HCT116 (cell line): ENCODE measurements at regions not wholly inside any gene's neighbourhood (a gene's known extent, or its start where the extent isn't known, plus 50 kb on each side); places are given as distances from the start of the nearest gene placed in this dataset.

Experiments
- ATAC-seq: fragments of 200-7000 bp; cut with Tn5 transposase; 2 replicates; pipeline ENCODE4 v1.9.1; 2020; ENCODE audit warnings: mild to moderate bottlenecking, moderate library complexity
- BruUV-seq: library from RNA; stranded (reverse); fragments of 400-500 nt; replicated peaks from 2 replicates; lab custom pipeline; 2021; lab: Mats Ljungman, UMichigan
- CTCF ChIA-PET: fragments of 300-600 bp; sonication (Branson Sonifier 250); formaldehyde crosslinking; loops from one replicate; lab custom pipeline; 2021; ENCODE audit warnings: antibody characterized with exemption; lab: Charles Lee
- POLR2A ChIA-PET: fragments of 300-600, 350-600 bp; sonication (Branson Sonifier 250); formaldehyde crosslinking; loops from one replicate; lab custom pipeline; 2021; ENCODE audit warnings: antibody characterized with exemption; lab: Charles Lee
- RAD21 ChIA-PET, 2 experiments: fragments of 300-600 bp; sonication (Branson Sonifier 250); formaldehyde crosslinking; loops; one replicate each; lab custom pipeline; 2023; ENCODE audit warnings: low total read pairs in 2 of 2; ENCODE audit not compliant: uncharacterized antibody in 2 of 2, unreplicated experiment in 2 of 2, low non-redundant PET in 1 of 2; lab: Charles Lee
- DNase-seq: peaks from one replicate; pipeline ENCODE4 v3.0.0-alpha.2; 2010; ENCODE audit warnings: low read depth, low spot score
- H2AFZ ChIP-seq: fragments of 200-600 bp; shearing (Covaris generic), sonication (generic); 2 replicates; pipeline ENCODE4 v1.6.1; 2017; ENCODE audit warnings: low read depth, mixed run types, mixed read lengths, antibody characterized with exemption, low read length; ENCODE audit not compliant: poor library complexity, severe bottlenecking
- H3K27ac ChIP-seq: 2 replicates; pipeline ENCODE4 v1.5.1; 2012; ENCODE audit warnings: low read depth, low read length
- H3K27me3 ChIP-seq: fragments of 200-600 bp; sonication (generic); 2 replicates; pipeline ENCODE4 v1.6.1; 2016; ENCODE audit warnings: mixed run types, low read length, mixed read lengths; ENCODE audit not compliant: insufficient read depth
- H3K36me3 ChIP-seq, 2 experiments: fragments of 200-500 bp in 1 of 2; fragments of 200-600 bp in 1 of 2; sonication (Bioruptor generic) in 1 of 2; sonication (generic) in 1 of 2; 2 replicates each; pipeline versions ENCODE4 v1.5.1 to v1.6.1; 2014 to 2016; ENCODE audit warnings: low read length in 2 of 2, inconsistent platforms in 1 of 2, mixed read lengths in 1 of 2, mixed run types in 1 of 2; ENCODE audit not compliant: insufficient read depth in 2 of 2, control insufficient read depth in 1 of 2
- H3K4me1 ChIP-seq, 2 experiments: fragments of 200-600 bp in 1 of 2; sonication (generic) in 1 of 2; 2 replicates each; pipeline versions ENCODE4 v1.5.1 to v1.6.1; 2012 to 2017; ENCODE audit warnings: low read length in 2 of 2, inconsistent platforms in 1 of 2, mild to moderate bottlenecking in 1 of 2, mixed read lengths in 1 of 2, mixed run types in 1 of 2, moderate library complexity in 1 of 2; ENCODE audit not compliant: insufficient read depth in 2 of 2, control insufficient read depth in 1 of 2
- H3K4me2 ChIP-seq: fragments of 200-600 bp; sonication (generic); 2 replicates; pipeline ENCODE4 v1.6.1; 2017; ENCODE audit warnings: mixed run types, low read length, mixed read lengths
- H3K4me3 ChIP-seq, 2 experiments: fragments of 200-600 bp in 1 of 2; sonication (generic) in 1 of 2; replicated peaks in 1 of 2; 2 replicates each; pipeline ENCODE4 v1.5.1; 2011 to 2016; ENCODE audit warnings: low read length in 2 of 2, control low read depth in 1 of 2, low read depth in 1 of 2, mild to moderate bottlenecking in 1 of 2, mixed read lengths in 1 of 2, mixed run types in 1 of 2
- H3K79me2 ChIP-seq: fragments of 200-600 bp; sonication (generic); 2 replicates; pipeline ENCODE4 v1.6.1; 2017; ENCODE audit warnings: mild to moderate bottlenecking, mixed run types, low read length, moderate library complexity, mixed read lengths; ENCODE audit not compliant: insufficient read depth
- H3K9ac ChIP-seq: fragments of 200-600 bp; sonication (generic); 2 replicates; pipeline ENCODE4 v1.6.1; 2016; ENCODE audit warnings: low read length, mixed read lengths
- H3K9me2 ChIP-seq: fragments of 200-600 bp; sonication (generic), shearing (Covaris generic); 2 replicates; pipeline ENCODE4 v1.6.1; 2017; ENCODE audit warnings: mixed run types, mild to moderate bottlenecking, moderate library complexity; ENCODE audit not compliant: insufficient read depth
- H3K9me3 ChIP-seq, 2 experiments: fragments of 200-500 bp in 1 of 2; fragments of 200-600 bp in 1 of 2; sonication (Bioruptor generic) in 1 of 2; sonication (generic) in 1 of 2; 2 replicates each; pipeline ENCODE4 v1.6.1; 2014 to 2017; ENCODE audit warnings: low read length in 2 of 2, mixed read lengths in 2 of 2, inconsistent platforms in 1 of 2, low read depth in 1 of 2, mild to moderate bottlenecking in 1 of 2, mixed run types in 1 of 2, moderate library complexity in 1 of 2; ENCODE audit not compliant: control insufficient read depth in 1 of 2, insufficient read depth in 1 of 2
- H4K20me1 ChIP-seq: fragments of 200-600 bp; sonication (generic), shearing (Covaris generic); 2 replicates; pipeline ENCODE4 v1.6.1; 2017; ENCODE audit warnings: mixed run types, mild to moderate bottlenecking, moderate library complexity; ENCODE audit not compliant: insufficient read depth
- CEBPB ChIP-seq: IDR thresholded peaks from 2 replicates; pipeline ENCODE4 v1.6.1; 2012; ENCODE audit warnings: low read depth
- CTCF ChIP-seq, 3 experiments: fragments of 200-600 bp in 1 of 3; sonication (generic) in 1 of 3; IDR thresholded peaks in 2 of 3; conservative IDR thresholded peaks in 1 of 3; 2 replicates each; pipeline ENCODE4 v1.5.1; 2012 to 2017; ENCODE audit warnings: low read depth in 2 of 3, low read length in 2 of 3, antibody characterized with exemption in 1 of 3, borderline replicate concordance in 1 of 3, control low read depth in 1 of 3, mild to moderate bottlenecking in 1 of 3, mixed read lengths in 1 of 3, mixed run types in 1 of 3, moderate library complexity in 1 of 3; ENCODE audit not compliant: insufficient read depth in 1 of 3
- EZH2 ChIP-seq: fragments of 200-600 bp; sonication (generic); IDR thresholded peaks from 2 replicates; pipeline ENCODE4 v1.6.1; 2017; ENCODE audit warnings: antibody characterized with exemption, mixed run types
- FOSL1 ChIP-seq: IDR thresholded peaks from 2 replicates; pipeline ENCODE4 v1.6.1; 2012; ENCODE audit warnings: low read depth
- JUND ChIP-seq: IDR thresholded peaks from 2 replicates; pipeline ENCODE4 v1.6.1; 2012
- POLR2A ChIP-seq: IDR thresholded peaks from 2 replicates; pipeline ENCODE4 v1.7.0; 2011; ENCODE audit warnings: borderline replicate concordance; ENCODE audit not compliant: insufficient read depth, insufficient read length; ENCODE audit errors: extremely low read depth
- POLR2AphosphoS5 ChIP-seq: IDR thresholded peaks from 2 replicates; pipeline ENCODE4 v1.6.1; 2011; ENCODE audit warnings: mild to moderate bottlenecking, low read depth, low read length, moderate library complexity
- TCF7L2 ChIP-seq: IDR thresholded peaks from 2 replicates; pipeline ENCODE4 v1.7.0; 2011; ENCODE audit warnings: borderline replicate concordance, inconsistent platforms; ENCODE audit not compliant: insufficient read depth, insufficient read length; ENCODE audit errors: extremely low read depth
- YY1 ChIP-seq: IDR thresholded peaks from 2 replicates; pipeline ENCODE4 v1.6.1; 2011; ENCODE audit warnings: low read length, low read depth, moderate library complexity, mild to moderate bottlenecking; ENCODE audit not compliant: insufficient replicate concordance; ENCODE audit errors: extremely low read depth
- ZNF274 ChIP-seq: fragments of 200-500 bp; sonication (Bioruptor generic); IDR thresholded peaks from 2 replicates; pipeline ENCODE4 v1.6.1; 2014; ENCODE audit warnings: mild to moderate bottlenecking, low read depth, low read length, inconsistent platforms
- intact Hi-C: fragments of 100-400 bp; cut with micrococcal nuclease; formaldehyde crosslinking; loops from 2 replicates; pipeline ENCODE4 v1.10.0; 2022

GRCh38 chr13:53463106-53463505 is 434.5 kb downstream of the OLFM4 start:
- Histone ChIP-seq H3K9ac (no peak overlapping the region), H3K9me2 (no peaks in the 10 kb centered on the region), H4K20me1 (no peaks in the 10 kb centered on the region), H3K27me3 (no peaks in the 10 kb centered on the region), H3K36me3 (no peaks in the 10 kb centered on the region), H3K9me3 (peaks cover 11 to 23% of the 10 kb centered on the region in 2 experiments; a peak in 2 of 4 replicates), H3K4me2 (no peak overlapping the region), H3K79me2 (no peaks in the 10 kb centered on the region), H2AFZ (no peak overlapping the region), H3K4me1 (no peaks in the 10 kb centered on the region), H3K4me3 (no peak overlapping the region), H3K27ac (no peak overlapping the region)
- intact Hi-C loops: no loop called here
- POLR2A ChIA-PET: no interaction called here
- CTCF ChIA-PET: no interaction called here
- TF ChIP-seq TCF7L2 (no peak), FOSL1 (no peak), CEBPB (no peak), CTCF (IDR thresholded peaks at IDR 0.05 in 2 of 3, conservative IDR thresholded peaks at IDR 0.05 in 1 of 3; ENCODE audit: borderline replicate concordance in 1 of 3, insufficient read depth in 1 of 3, low read depth in 2 of 3, low read length in 2 of 3) (no peak), ZNF274 (no peak), POLR2A (no peak), POLR2AphosphoS5 (no peak), YY1 (no peak)
- ATAC-seq: no peak
- BruUV-seq: no TSS peak
- no peak for DNase-seq
- RAD21 ChIA-PET: no interaction called here

DNA sequence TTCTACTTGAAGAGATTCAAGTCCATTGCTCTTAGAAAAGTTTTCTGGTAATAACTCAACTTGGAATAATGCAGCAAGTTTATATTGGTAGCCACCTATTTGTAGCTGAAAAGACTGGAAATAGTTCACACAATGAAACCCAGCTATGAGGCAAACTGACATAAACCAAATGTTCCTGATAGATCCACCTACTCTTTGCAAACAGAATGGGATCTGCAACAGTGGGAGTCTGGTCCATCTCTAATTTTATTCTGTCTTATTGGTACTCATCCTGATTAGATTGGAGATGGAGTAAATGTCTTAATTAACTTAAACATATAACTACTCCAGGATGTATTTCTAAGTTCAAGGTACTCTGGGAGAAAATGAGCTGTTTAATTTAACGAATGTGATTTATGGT is 438.0 kb downstream of the OLFM4 start:
- ATAC-seq (no peak), DNase-seq (no peak)
- intact Hi-C loops: no loop called here
- Histone ChIP-seq H3K36me3 (no peaks in the 10 kb centered on the region), H3K27ac (no peak overlapping the region), H3K9me2 (no peaks in the 10 kb centered on the region), H3K4me1 (no peaks in the 10 kb centered on the region), H3K4me3 (no peak overlapping the region), H3K4me2 (no peak overlapping the region), H3K79me2 (no peaks in the 10 kb centered on the region), H3K9me3 (peaks cover 10 to 19% of the 10 kb centered on the region in 2 experiments; a peak in 2 of 4 replicates), H2AFZ (no peak overlapping the region), H3K9ac (no peak overlapping the region), H3K27me3 (no peaks in the 10 kb centered on the region), H4K20me1 (no peaks in the 10 kb centered on the region)
- BruUV-seq: no TSS peak
- ChIA-PET POLR2A (no interaction called here), CTCF (no interaction called here), RAD21 (no interaction called here)
- TF ChIP-seq JUND: no peak
- no peak for TF ChIP-seq EZH2
